Mesodermal cell (in vitro differentiated cells): ENCODE measurements at regions not wholly inside any gene's neighbourhood (a gene's known extent, or its start where the extent isn't known, plus 50 kb on each side); places are given as distances from the start of the nearest gene placed in this dataset.

ENCODE experiments used
- H3K27ac ChIP-seq: 2 replicates; pipeline ENCODE4 v1.7.0; 2013; ENCODE audit warnings: mild to moderate bottlenecking, low read depth, low read length, moderate library complexity; ENCODE audit not compliant: severe bottlenecking
- H3K36me3 ChIP-seq: 2 replicates; pipeline ENCODE4 v1.7.1; 2013; ENCODE audit warnings: mild to moderate bottlenecking, low read length, moderate library complexity; ENCODE audit not compliant: control insufficient read depth, insufficient read depth
- H3K4me1 ChIP-seq: one replicate; pipeline ENCODE4 v1.7.1; 2013; ENCODE audit warnings: mild to moderate bottlenecking, low read length; ENCODE audit not compliant: insufficient read depth, control insufficient read depth, poor library complexity, severe bottlenecking
- H3K4me3 ChIP-seq: 2 replicates; pipeline ENCODE4 v1.7.0; 2013; ENCODE audit warnings: low read length, control low read depth, mild to moderate bottlenecking; ENCODE audit not compliant: insufficient read depth, poor library complexity, severe bottlenecking; ENCODE audit errors: extremely low read depth
- H3K9me3 ChIP-seq: 2 replicates; pipeline ENCODE4 v1.7.1; 2013; ENCODE audit warnings: mild to moderate bottlenecking, low read length, moderate library complexity; ENCODE audit not compliant: control insufficient read depth
- WGBS, 2 experiments: methylation state at CpG; one replicate each; pipeline ENCODE4 v1.1.5; 2013; ENCODE audit warnings: missing lambda C conversion rate in 2 of 2; ENCODE audit not compliant: insufficient coverage in 2 of 2; 5-methylcytosine and 5-hydroxymethylcytosine counted together

- no peak overlapping the region for H3K27ac ChIP-seq
- no peaks in the 10 kb centered on the region for H3K9me3 ChIP-seq
- no peak overlapping the region for H3K4me3 ChIP-seq
- H3K4me1 ChIP-seq, result no peaks in the 10 kb centered on the region
- no peaks in the 10 kb centered on the region for H3K36me3 ChIP-seq
- WGBS, 2 experiments, result no CpG with 5 or more reads among the region's 2 CpGs
These were observed 247.7 kb upstream of the NDST3 start for GRCh38 chr4:117786566-117786965.

- Histone ChIP-seq H3K4me3 (no peak overlapping the region), H3K36me3 (no peaks in the 10 kb centered on the region), H3K27ac (no peak overlapping the region), H3K4me1 (no peaks in the 10 kb centered on the region), H3K9me3 (no peaks in the 10 kb centered on the region)
- 82 to 87% methylated on average over 2 of the region's 3 CpGs for WGBS, 2 experiments
These were observed 240.3 kb upstream of the NDST3 start for GRCh38 chr4:117793845-117794480.

GRCh38 chr4:117796677-117797076 lies 237.6 kb upstream of the NDST3 start:
- WGBS, 2 experiments, result no CpG with 5 or more reads among the region's 1 CpG
- no peaks in the 10 kb centered on the region for H3K4me1 ChIP-seq
- H3K27ac ChIP-seq, result no peak overlapping the region
- H3K36me3 ChIP-seq, result no peaks in the 10 kb centered on the region
- H3K4me3 ChIP-seq, result no peak overlapping the region
- H3K9me3 ChIP-seq, result no peaks in the 10 kb centered on the region

GRCh38 chr4:117800636-117801035 lies 233.7 kb upstream of the NDST3 start:
- Histone ChIP-seq H3K4me3 (no peak overlapping the region), H3K36me3 (no peaks in the 10 kb centered on the region), H3K4me1 (no peaks in the 10 kb centered on the region), H3K9me3 (no peaks in the 10 kb centered on the region), H3K27ac (no peak overlapping the region)
- 87 to 94% methylated on average over 2 to 4 of the region's 6 CpGs for WGBS, 2 experiments

- Histone ChIP-seq H3K9me3 (no peaks in the 10 kb centered on the region), H3K36me3 (no peaks in the 10 kb centered on the region), H3K4me1 (no peaks in the 10 kb centered on the region), H3K27ac (no peak overlapping the region), H3K4me3 (no peak overlapping the region)
- WGBS, 2 experiments, result 50 to 57% methylated on average over 1 of the region's 2 CpGs
These were observed 232.5 kb upstream of the NDST3 start for GRCh38 chr4:117801756-117802155.

- WGBS, 2 experiments, result no CpG with 5 or more reads among the region's 1 CpG
- Histone ChIP-seq H3K27ac (no peak overlapping the region), H3K36me3 (no peaks in the 10 kb centered on the region)
These were observed 222.6 kb upstream of the NDST3 start for GRCh38 chr4:117811731-117812130.

GRCh38 chr4:117814277-117815246 lies 219.7 kb upstream of the NDST3 start:
- H3K4me1 ChIP-seq, result peaks cover 5% of the 10 kb centered on the region
- no peaks in the 10 kb centered on the region for H3K9me3 ChIP-seq
- no peak overlapping the region for H3K27ac ChIP-seq
- no peaks in the 10 kb centered on the region for H3K36me3 ChIP-seq
- no peak overlapping the region for H3K4me3 ChIP-seq
- WGBS, 2 experiments, result 63% methylated on average over 3 of the region's 5 CpGs; no CpG with 5 or more reads in 1 of the 2 experiments

More at GRCh38 chr4:117811731-117812130, 222.6 kb upstream of the NDST3 start:
- H3K4me1 ChIP-seq, result peaks cover 5% of the 10 kb centered on the region
- H3K9me3 ChIP-seq, result no peaks in the 10 kb centered on the region
- H3K4me3 ChIP-seq, result no peak overlapping the region

GRCh38 chr4:117817301-117817700 lies 217.0 kb upstream of the NDST3 start:
- H3K27ac ChIP-seq, result no peak overlapping the region
- no peak overlapping the region for H3K4me3 ChIP-seq
- H3K9me3 ChIP-seq, result no peaks in the 10 kb centered on the region
- H3K36me3 ChIP-seq, result no peaks in the 10 kb centered on the region
- peaks cover 5% of the 10 kb centered on the region for H3K4me1 ChIP-seq

GRCh38 chr4:117821834-117822233 lies 212.5 kb upstream of the NDST3 start:
- no peak overlapping the region for H3K4me3 ChIP-seq
- no peaks in the 10 kb centered on the region for H3K9me3 ChIP-seq
- no peaks in the 10 kb centered on the region for H3K36me3 ChIP-seq
- no peak overlapping the region for H3K27ac ChIP-seq
- WGBS, 2 experiments, result 43 to 56% methylated on average over 1 of the region's 3 CpGs
- no peaks in the 10 kb centered on the region for H3K4me1 ChIP-seq

GRCh38 chr4:117823388-117823787 lies 210.9 kb upstream of the NDST3 start:
- H3K4me3 ChIP-seq, result no peak overlapping the region
- no peak overlapping the region for H3K27ac ChIP-seq
- H3K9me3 ChIP-seq, result no peaks in the 10 kb centered on the region
- H3K4me1 ChIP-seq, result no peaks in the 10 kb centered on the region
- no CpG with 5 or more reads among the region's 3 CpGs for WGBS, 2 experiments
- no peaks in the 10 kb centered on the region for H3K36me3 ChIP-seq

GRCh38 chr4:117825600-117825999 lies 208.7 kb upstream of the NDST3 start:
- no CpG with 5 or more reads among the region's 1 CpG for WGBS, 2 experiments
- Histone ChIP-seq H3K36me3 (no peaks in the 10 kb centered on the region), H3K4me1 (no peaks in the 10 kb centered on the region), H3K4me3 (no peak overlapping the region), H3K9me3 (no peaks in the 10 kb centered on the region), H3K27ac (no peak overlapping the region)
